ENCODE measurements at regions not wholly inside any gene's neighbourhood (a gene's known extent, or its start where the extent isn't known, plus 50 kb on each side); places are given as distances from the start of the nearest gene placed in this dataset.
A peak's percentile ranks its signal among the peaks of the same experiment; 100 is the strongest.

GRCh38 chr9:87167582-87167981 lies 220.3 kb upstream of the GAS1 start:
- H3K27me3 ChIP-seq (ENCODE audit: control insufficient read depth, extremely low read depth, insufficient read depth, low read length) = no peaks in the 10 kb centered on the region
- dilution Hi-C loops (cut with MboI; ENCODE audit: extremely low pct_ligation_motif_present, low sequenced_read_pairs) = no loop called here
- FAIRE-seq = no peak

GRCh38 chr9:87178302-87178701 lies 231.0 kb upstream of the GAS1 start:
- Histone ChIP-seq H3K9ac (ENCODE audit: control insufficient read depth, extremely low read depth, insufficient read depth, low read length) (no peak overlapping the region), H3K4me3 (ENCODE audit: control insufficient read depth in 2 of 3, extremely low read depth in 1 of 3, insufficient read depth in 2 of 3, low read depth in 1 of 3, low read length in 3 of 3) (no peak overlapping the region), H3K79me2 (ENCODE audit: control insufficient read depth, insufficient read depth, low read length) (no peaks in the 10 kb centered on the region), H3K9me1 (ENCODE audit: control insufficient read depth, extremely low read depth, insufficient read depth, low read length) (peaks cover 3% of the 10 kb centered on the region), H4K20me1 (ENCODE audit: control insufficient read depth, extremely low read depth, insufficient read depth, low read length) (no peaks in the 10 kb centered on the region), H3K4me2 (ENCODE audit: control insufficient read depth, extremely low read depth, insufficient read depth, low read depth, low read length) (no peak overlapping the region), H2AFZ (ENCODE audit: control insufficient read depth, low read length) (no peak overlapping the region), H3K27me3 (ENCODE audit: control insufficient read depth, extremely low read depth, insufficient read depth, low read length) (no peaks in the 10 kb centered on the region), H3K9me3 (ENCODE audit: control insufficient read depth, low read depth, low read length) (no peaks in the 10 kb centered on the region), H3K4me1 (ENCODE audit: control insufficient read depth, extremely low read depth, insufficient read depth, low read length) (peaks cover 24% of the 10 kb centered on the region), H3K36me3 (ENCODE audit: control insufficient read depth in 2 of 2, extremely low read depth in 1 of 2, insufficient read depth in 2 of 2, low read length in 2 of 2) (no peaks in the 10 kb centered on the region), H3K27ac (ENCODE audit: control insufficient read depth, insufficient read depth, low read length) (no peak overlapping the region)
- dilution Hi-C loops (cut with MboI; ENCODE audit: extremely low pct_ligation_motif_present, low sequenced_read_pairs) = no loop called here
- peak; percentile 9 for FAIRE-seq
- TF ChIP-seq EZH2 (IDR thresholded peaks at IDR 0.05; ENCODE audit: low read length) (no peak), CTCF (optimal IDR thresholded peaks at IDR 0.05 in 1 of 3, IDR thresholded peaks at IDR 0.05 in 1 of 3, conservative IDR thresholded peaks at IDR 0.05 in 1 of 3; ENCODE audit: extremely low read depth in 1 of 3, insufficient read depth in 2 of 3, low read length in 3 of 3) (no peak)
- DNase-seq (ENCODE audit: low read depth, low spot score) = no peak

More at GRCh38 chr9:87167582-87167981, 220.3 kb upstream of the GAS1 start:
- Histone ChIP-seq H3K4me1 (ENCODE audit: control insufficient read depth, extremely low read depth, insufficient read depth, low read length) (no peaks in the 10 kb centered on the region), H3K9me3 (ENCODE audit: control insufficient read depth, low read depth, low read length) (no peaks in the 10 kb centered on the region), H3K4me3 (ENCODE audit: control insufficient read depth in 2 of 3, extremely low read depth in 1 of 3, insufficient read depth in 2 of 3, low read depth in 1 of 3, low read length in 3 of 3) (no peak overlapping the region), H3K9ac (ENCODE audit: control insufficient read depth, extremely low read depth, insufficient read depth, low read length) (no peak overlapping the region), H3K79me2 (ENCODE audit: control insufficient read depth, insufficient read depth, low read length) (no peaks in the 10 kb centered on the region), H3K4me2 (ENCODE audit: control insufficient read depth, extremely low read depth, insufficient read depth, low read depth, low read length) (no peak overlapping the region), H4K20me1 (ENCODE audit: control insufficient read depth, extremely low read depth, insufficient read depth, low read length) (no peaks in the 10 kb centered on the region), H2AFZ (ENCODE audit: control insufficient read depth, low read length) (no peak overlapping the region), H3K36me3 (ENCODE audit: control insufficient read depth in 2 of 2, extremely low read depth in 1 of 2, insufficient read depth in 2 of 2, low read length in 2 of 2) (no peaks in the 10 kb centered on the region), H3K9me1 (ENCODE audit: control insufficient read depth, extremely low read depth, insufficient read depth, low read length) (no peaks in the 10 kb centered on the region), H3K27ac (ENCODE audit: control insufficient read depth, insufficient read depth, low read length) (no peak overlapping the region)
- no peak for DNase-seq (ENCODE audit: low read depth, low spot score)
- TF ChIP-seq EZH2 (IDR thresholded peaks at IDR 0.05; ENCODE audit: low read length) (no peak), CTCF (optimal IDR thresholded peaks at IDR 0.05 in 1 of 3, IDR thresholded peaks at IDR 0.05 in 1 of 3, conservative IDR thresholded peaks at IDR 0.05 in 1 of 3; ENCODE audit: extremely low read depth in 1 of 3, insufficient read depth in 2 of 3, low read length in 3 of 3) (no peak)
